Trophoblast cell (in vitro differentiated cells and primary cell): ENCODE measurements at regions not wholly inside any gene's neighbourhood (a gene's known extent, or its start where the extent isn't known, plus 50 kb on each side); places are given as distances from the start of the nearest gene placed in this dataset.

ENCODE experiments used
- DNase-seq, 2 donors: peaks; one replicate each; pipeline ENCODE4 v3.0.0-alpha.2; 2016
- H2AFZ ChIP-seq: 2 replicates; pipeline ENCODE4 v1.6.1; 2013; ENCODE audit warnings: low read length, moderate library complexity, mild to moderate bottlenecking; ENCODE audit not compliant: insufficient read depth, poor library complexity
- H2AK5ac ChIP-seq: 2 replicates; pipeline ENCODE4 v1.6.1; 2013; ENCODE audit warnings: mild to moderate bottlenecking, low read length
- H2BK120ac ChIP-seq: 2 replicates; pipeline ENCODE4 v1.6.1; 2013; ENCODE audit warnings: low read length, mild to moderate bottlenecking, moderate library complexity; ENCODE audit not compliant: insufficient read depth, poor library complexity
- H2BK12ac ChIP-seq: 2 replicates; pipeline ENCODE4 v1.6.1; 2013; ENCODE audit warnings: mild to moderate bottlenecking, low read length, moderate library complexity
- H2BK5ac ChIP-seq: 2 replicates; pipeline ENCODE4 v1.6.1; 2013; ENCODE audit warnings: low read length, low read depth, moderate library complexity, mild to moderate bottlenecking; ENCODE audit not compliant: poor library complexity
- H3K14ac ChIP-seq: 2 replicates; pipeline ENCODE4 v1.6.1; 2013; ENCODE audit warnings: mild to moderate bottlenecking, low read length
- H3K18ac ChIP-seq: 2 replicates; pipeline ENCODE4 v1.6.1; 2013; ENCODE audit warnings: mild to moderate bottlenecking, low read length
- H3K23ac ChIP-seq: 2 replicates; pipeline ENCODE4 v1.6.1; 2013; ENCODE audit warnings: low read length
- H3K27ac ChIP-seq: 2 replicates; pipeline ENCODE4 v1.5.1; 2013; ENCODE audit warnings: low read depth, mild to moderate bottlenecking, inconsistent platforms, low read length, moderate library complexity
- H3K27me3 ChIP-seq: 2 replicates; pipeline ENCODE4 v1.6.1; 2013; ENCODE audit warnings: inconsistent platforms, mild to moderate bottlenecking, low read length, moderate library complexity; ENCODE audit not compliant: insufficient read depth
- H3K36me3 ChIP-seq, 2 experiments: 1 replicate in 1 of 2; 2 replicates in 1 of 2; pipeline ENCODE4 v1.6.1; 2013; ENCODE audit warnings: low read length in 2 of 2, mild to moderate bottlenecking in 2 of 2, moderate library complexity in 1 of 2; ENCODE audit not compliant: insufficient read depth in 2 of 2, control insufficient read depth in 1 of 2
- H3K4ac ChIP-seq: 2 replicates; pipeline ENCODE4 v1.6.1; 2013; ENCODE audit warnings: low read depth, mild to moderate bottlenecking, low read length, moderate library complexity
- H3K4me1 ChIP-seq, 2 experiments: 1 replicate in 1 of 2; 2 replicates in 1 of 2; pipeline ENCODE4 v1.6.1; 2013; ENCODE audit warnings: low read length in 2 of 2, mild to moderate bottlenecking in 2 of 2, moderate library complexity in 1 of 2; ENCODE audit not compliant: insufficient read depth in 2 of 2, control insufficient read depth in 1 of 2
- H3K4me2 ChIP-seq: 2 replicates; pipeline ENCODE4 v1.6.1; 2013; ENCODE audit warnings: inconsistent platforms, mild to moderate bottlenecking, low read length, moderate library complexity
- H3K4me3 ChIP-seq: 2 replicates; pipeline ENCODE4 v1.5.1; 2013; ENCODE audit warnings: mild to moderate bottlenecking, low read depth, low read length, inconsistent platforms
- H3K79me1 ChIP-seq: one replicate; pipeline ENCODE4 v1.6.1; 2013; ENCODE audit warnings: low read length
- H3K79me2 ChIP-seq: 2 replicates; pipeline ENCODE4 v1.6.1; 2013; ENCODE audit warnings: low read length, mild to moderate bottlenecking; ENCODE audit not compliant: control insufficient read depth, insufficient read depth, poor library complexity
- H3K9ac ChIP-seq: 2 replicates; pipeline ENCODE4 v1.6.1; 2013; ENCODE audit warnings: mild to moderate bottlenecking, low read length
- H3K9me3 ChIP-seq: 2 replicates; pipeline ENCODE4 v1.6.1; 2013; ENCODE audit warnings: low read depth, mild to moderate bottlenecking, control low read depth, inconsistent platforms, low read length; ENCODE audit not compliant: insufficient read depth
- H4K12ac ChIP-seq: 2 replicates; pipeline ENCODE4 v1.6.1; 2013; ENCODE audit warnings: low read depth, mild to moderate bottlenecking, low read length, moderate library complexity
- H4K8ac ChIP-seq: 2 replicates; pipeline ENCODE4 v1.6.1; 2013; ENCODE audit warnings: low read depth, mild to moderate bottlenecking, low read length, moderate library complexity
- H4K91ac ChIP-seq: one replicate; pipeline ENCODE4 v1.6.1; 2013; ENCODE audit warnings: low read depth, mild to moderate bottlenecking, low read length, moderate library complexity
- WGBS: extraction: QIAGEN DNeasy Blood & Tissue Kit; methylation state at CpG from one replicate; pipeline ENCODE4 v1.1.7; 2013; ENCODE audit warnings: missing lambda C conversion rate; ENCODE audit not compliant: insufficient read length, insufficient coverage; ENCODE audit errors: extremely low coverage; 5-methylcytosine and 5-hydroxymethylcytosine counted together

DNA sequence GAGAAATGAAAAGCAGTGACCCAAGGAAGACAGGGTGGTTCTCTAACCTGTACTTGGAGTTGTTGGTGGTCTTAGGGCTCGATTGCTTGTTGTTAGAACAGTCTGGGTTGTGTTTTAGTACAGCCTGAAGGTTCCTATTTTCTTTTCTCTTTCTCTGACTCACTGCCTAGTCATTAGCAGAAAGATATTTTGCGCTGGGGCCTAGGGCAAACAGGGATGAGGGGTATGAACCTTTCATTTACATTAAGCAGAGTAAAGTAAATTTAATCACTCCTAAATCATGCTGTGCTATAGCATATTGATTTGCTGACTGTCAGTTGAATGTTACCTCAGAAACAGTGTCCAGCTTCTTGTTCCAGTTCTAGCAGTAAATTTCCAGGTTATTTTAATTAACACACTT lies 197.2 kb downstream of the RWDD3 start:
- DNase-seq, result no peak
- H3K9ac ChIP-seq, result no peak overlapping the region
- H3K23ac ChIP-seq, result no peak overlapping the region
- H2BK12ac ChIP-seq, result no peak overlapping the region
- no peaks in the 10 kb centered on the region for H3K4me1 ChIP-seq
- H4K91ac ChIP-seq, result no peak overlapping the region
- no peaks in the 10 kb centered on the region for H3K79me1 ChIP-seq
- H3K79me2 ChIP-seq, result no peaks in the 10 kb centered on the region
- H3K9me3 ChIP-seq, result no peaks in the 10 kb centered on the region
- no peaks in the 10 kb centered on the region for H3K27me3 ChIP-seq
- no peak overlapping the region for H3K4me2 ChIP-seq
- H2BK5ac ChIP-seq, result no peak overlapping the region
- H4K8ac ChIP-seq, result no peak overlapping the region
- no peak overlapping the region for H3K18ac ChIP-seq
- H3K14ac ChIP-seq, result no peak overlapping the region
- no peak overlapping the region for H2AK5ac ChIP-seq
- H2AFZ ChIP-seq, result no peak overlapping the region
- no peaks in the 10 kb centered on the region for H3K36me3 ChIP-seq
- WGBS, result no CpG with 5 or more reads among the region's 2 CpGs
- no peak overlapping the region for H3K4me3 ChIP-seq
- no peak overlapping the region for H3K4ac ChIP-seq
- H2BK120ac ChIP-seq, result no peak overlapping the region
- no peak overlapping the region for H3K27ac ChIP-seq
- H4K12ac ChIP-seq, result no peak overlapping the region

DNA sequence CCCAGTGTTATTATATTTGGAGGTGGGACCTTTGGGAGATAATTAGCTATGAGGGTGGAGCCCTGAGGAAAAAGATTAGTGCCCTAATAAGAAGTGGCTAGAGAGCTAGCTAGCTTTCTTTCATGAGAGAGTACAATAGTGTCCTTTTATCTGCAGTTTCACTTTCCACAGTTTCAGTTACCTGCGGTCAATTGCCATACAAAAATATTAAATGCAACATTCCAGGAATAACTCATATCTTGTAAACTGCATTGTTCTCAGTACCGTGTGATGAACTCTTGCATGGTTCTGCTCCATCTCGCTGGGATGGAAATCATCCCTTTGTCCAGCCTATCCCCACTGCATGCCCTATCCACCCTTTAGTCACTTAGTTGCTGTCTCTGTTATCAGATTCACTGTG lies 201.6 kb downstream of the RWDD3 start:
- no peak overlapping the region for H3K18ac ChIP-seq
- H2BK12ac ChIP-seq, result no peak overlapping the region
- no CpG with 5 or more reads among the region's 3 CpGs for whole genome bisulfite sequencing
- H3K4ac ChIP-seq, result no peak overlapping the region
- no peaks in the 10 kb centered on the region for H3K79me2 ChIP-seq
- H3K36me3 ChIP-seq, result no peaks in the 10 kb centered on the region
- H2BK120ac ChIP-seq, result no peak overlapping the region
- H3K27ac ChIP-seq, result no peak overlapping the region
- no peak overlapping the region for H2AK5ac ChIP-seq
- H2AFZ ChIP-seq, result no peak overlapping the region
- no peak overlapping the region for H4K8ac ChIP-seq
- H3K27me3 ChIP-seq, result no peaks in the 10 kb centered on the region
- no peak overlapping the region for H3K23ac ChIP-seq
- H3K4me3 ChIP-seq, result no peak overlapping the region
- H3K4me1 ChIP-seq, result no peaks in the 10 kb centered on the region
- H3K14ac ChIP-seq, result no peak overlapping the region
- H4K12ac ChIP-seq, result no peak overlapping the region
- H4K91ac ChIP-seq, result no peak overlapping the region
- H3K4me2 ChIP-seq, result no peak overlapping the region
- peak in 1 of 2 donors; percentile 3 for DNase-seq
- no peaks in the 10 kb centered on the region for H3K79me1 ChIP-seq
- H2BK5ac ChIP-seq, result no peak overlapping the region
- H3K9ac ChIP-seq, result no peak overlapping the region
- no peaks in the 10 kb centered on the region for H3K9me3 ChIP-seq

DNA sequence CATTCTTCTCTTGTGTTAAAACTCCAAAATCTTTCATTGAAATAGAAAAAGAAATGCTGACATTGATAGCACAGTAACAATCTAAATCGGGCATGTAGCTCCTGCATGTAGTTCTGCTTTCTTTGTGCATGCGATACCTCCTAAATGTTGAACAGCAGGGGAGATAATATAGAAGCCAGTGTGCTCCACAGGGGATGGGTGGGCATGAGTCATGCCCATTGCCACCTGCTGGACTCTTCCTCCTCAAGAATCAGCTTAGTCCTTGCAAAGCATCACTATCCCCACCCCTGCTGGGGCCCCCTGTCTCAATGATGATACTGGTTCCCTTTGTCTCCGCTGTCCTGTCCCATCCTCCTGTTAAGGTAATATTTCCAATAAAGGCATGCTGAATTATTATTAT lies 203.0 kb downstream of the RWDD3 start:
- no peak overlapping the region for H3K18ac ChIP-seq
- H2BK120ac ChIP-seq, result no peak overlapping the region
- no peak overlapping the region for H3K14ac ChIP-seq
- no peaks in the 10 kb centered on the region for H3K79me2 ChIP-seq
- no peak overlapping the region for H3K4ac ChIP-seq
- no peak overlapping the region for H2BK5ac ChIP-seq
- H2BK12ac ChIP-seq, result no peak overlapping the region
- WGBS, result no CpG with 5 or more reads among the region's 3 CpGs
- H3K4me1 ChIP-seq, result no peaks in the 10 kb centered on the region
- H3K23ac ChIP-seq, result no peak overlapping the region
- DNase-seq, result no peak
- no peak overlapping the region for H2AK5ac ChIP-seq
- no peak overlapping the region for H4K8ac ChIP-seq
- no peaks in the 10 kb centered on the region for H3K27me3 ChIP-seq
- no peak overlapping the region for H3K9ac ChIP-seq
- no peak overlapping the region for H4K12ac ChIP-seq
- no peaks in the 10 kb centered on the region for H3K79me1 ChIP-seq
- H2AFZ ChIP-seq, result no peak overlapping the region
- H4K91ac ChIP-seq, result no peak overlapping the region
- H3K4me3 ChIP-seq, result no peak overlapping the region
- H3K36me3 ChIP-seq, result no peaks in the 10 kb centered on the region
- no peak overlapping the region for H3K27ac ChIP-seq
- no peaks in the 10 kb centered on the region for H3K9me3 ChIP-seq
- H3K4me2 ChIP-seq, result no peak overlapping the region

DNA sequence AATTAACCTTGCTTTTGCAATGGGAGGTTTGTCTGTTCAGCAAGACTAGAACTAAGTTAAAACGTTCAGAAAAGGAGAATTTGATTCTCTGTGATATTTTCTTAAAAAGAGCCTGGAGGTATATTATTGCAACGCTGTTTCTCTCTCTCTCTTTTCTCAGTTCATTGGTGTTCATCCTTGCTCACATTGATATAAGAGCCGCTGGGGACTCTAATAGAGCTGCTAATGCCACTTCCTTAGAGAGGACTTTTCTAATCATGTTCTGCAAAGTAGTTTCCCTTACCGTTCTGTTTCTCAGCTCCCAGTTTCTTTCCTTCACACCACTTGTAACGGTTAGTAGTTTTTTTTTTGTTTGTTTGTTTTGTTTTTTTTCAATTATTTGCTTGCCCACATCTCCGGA lies 203.8 kb downstream of the RWDD3 start:
- DNase-seq, result no peak
- H2BK5ac ChIP-seq, result no peak overlapping the region
- no peak overlapping the region for H3K27ac ChIP-seq
- no peak overlapping the region for H3K4ac ChIP-seq
- no peak overlapping the region for H2BK12ac ChIP-seq
- H3K9ac ChIP-seq, result no peak overlapping the region
- WGBS, result no CpG with 5 or more reads among the region's 6 CpGs
- H2AFZ ChIP-seq, result no peak overlapping the region
- no peak overlapping the region for H3K18ac ChIP-seq
- H2BK120ac ChIP-seq, result no peak overlapping the region
- no peaks in the 10 kb centered on the region for H3K36me3 ChIP-seq
- no peaks in the 10 kb centered on the region for H3K79me1 ChIP-seq
- no peak overlapping the region for H4K8ac ChIP-seq
- no peaks in the 10 kb centered on the region for H3K9me3 ChIP-seq
- H3K79me2 ChIP-seq, result no peaks in the 10 kb centered on the region
- H4K91ac ChIP-seq, result no peak overlapping the region
- no peak overlapping the region for H4K12ac ChIP-seq
- H3K4me2 ChIP-seq, result no peak overlapping the region
- no peaks in the 10 kb centered on the region for H3K4me1 ChIP-seq
- H2AK5ac ChIP-seq, result no peak overlapping the region
- H3K4me3 ChIP-seq, result no peak overlapping the region
- H3K14ac ChIP-seq, result no peak overlapping the region
- no peak overlapping the region for H3K23ac ChIP-seq
- no peaks in the 10 kb centered on the region for H3K27me3 ChIP-seq
